GM12892 (cell line): ENCODE measurements at regions not wholly inside any gene's neighbourhood (a gene's known extent, or its start where the extent isn't known, plus 50 kb on each side); places are given as distances from the start of the nearest gene placed in this dataset.

Source experiments
- POLR2A ChIP-seq: IDR thresholded peaks from 2 replicates; pipeline ENCODE4 v1.6.1; 2011; ENCODE audit warnings: low read depth, low read length, control low read depth
- POLR2AphosphoS5 ChIP-seq: IDR thresholded peaks from 2 replicates; pipeline ENCODE4 v1.6.1; 2011; ENCODE audit warnings: low read depth, low read length, control low read depth
- TAF1 ChIP-seq: IDR thresholded peaks from 2 replicates; pipeline ENCODE4 v1.6.1; 2011; ENCODE audit warnings: low read depth, mild to moderate bottlenecking, control low read depth, low read length, borderline replicate concordance

DNA sequence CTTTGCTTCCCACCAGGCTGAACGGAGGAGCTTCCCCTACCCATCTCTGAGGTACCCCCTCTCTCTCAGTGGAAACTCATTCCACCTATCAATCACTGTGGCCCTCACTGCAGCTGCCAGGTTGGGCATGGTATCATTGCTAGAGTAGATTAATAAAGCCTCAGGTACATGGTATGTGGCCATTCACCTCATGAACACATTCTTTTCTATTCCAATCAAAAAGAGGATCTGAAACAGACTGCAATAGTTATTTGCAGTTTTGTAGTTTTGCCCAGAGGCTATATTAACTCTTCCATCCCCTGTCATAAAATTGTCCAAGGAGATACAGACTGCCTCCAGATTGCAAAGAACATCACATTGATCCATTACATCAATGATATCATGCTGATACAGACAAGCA lies 85.8 kb upstream of the MVB12B start:
- TF ChIP-seq POLR2AphosphoS5, result no peak
- no peak for TF ChIP-seq POLR2A
- TF ChIP-seq TAF1, result no peak
